ENCODE measurements at regions not wholly inside any gene's neighbourhood (a gene's known extent, or its start where the extent isn't known, plus 50 kb on each side); places are given as distances from the start of the nearest gene placed in this dataset.

DNA sequence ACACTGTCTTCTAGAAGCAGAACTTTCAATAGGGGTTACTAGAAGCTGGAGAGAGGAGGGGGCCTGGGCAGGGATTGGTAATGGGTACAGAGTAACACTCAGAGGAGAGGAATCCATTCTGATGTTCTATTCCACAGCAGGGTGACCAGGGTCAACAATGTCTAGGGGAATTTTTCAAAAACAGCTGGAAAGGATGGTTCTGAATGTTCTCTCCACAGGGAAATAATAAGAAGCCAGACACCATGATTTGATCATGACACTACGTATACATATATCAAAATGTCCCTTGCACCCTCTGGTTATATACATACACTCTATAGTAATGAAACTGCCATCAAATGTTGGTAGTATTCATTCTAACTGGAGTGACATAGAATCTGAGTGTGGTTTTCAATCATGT lies 111.2 kb upstream of the TOP3B start:
- TF ChIP-seq, protein P1, sequence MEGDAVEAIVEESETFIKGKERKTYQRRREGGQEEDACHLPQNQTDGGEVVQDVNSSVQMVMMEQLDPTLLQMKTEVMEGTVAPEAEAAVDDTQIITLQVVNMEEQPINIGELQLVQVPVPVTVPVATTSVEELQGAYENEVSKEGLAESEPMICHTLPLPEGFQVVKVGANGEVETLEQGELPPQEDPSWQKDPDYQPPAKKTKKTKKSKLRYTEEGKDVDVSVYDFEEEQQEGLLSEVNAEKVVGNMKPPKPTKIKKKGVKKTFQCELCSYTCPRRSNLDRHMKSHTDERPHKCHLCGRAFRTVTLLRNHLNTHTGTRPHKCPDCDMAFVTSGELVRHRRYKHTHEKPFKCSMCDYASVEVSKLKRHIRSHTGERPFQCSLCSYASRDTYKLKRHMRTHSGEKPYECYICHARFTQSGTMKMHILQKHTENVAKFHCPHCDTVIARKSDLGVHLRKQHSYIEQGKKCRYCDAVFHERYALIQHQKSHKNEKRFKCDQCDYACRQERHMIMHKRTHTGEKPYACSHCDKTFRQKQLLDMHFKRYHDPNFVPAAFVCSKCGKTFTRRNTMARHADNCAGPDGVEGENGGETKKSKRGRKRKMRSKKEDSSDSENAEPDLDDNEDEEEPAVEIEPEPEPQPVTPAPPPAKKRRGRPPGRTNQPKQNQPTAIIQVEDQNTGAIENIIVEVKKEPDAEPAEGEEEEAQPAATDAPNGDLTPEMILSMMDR (IDR thresholded peaks at IDR 0.05): no peak
- no peak for TF ChIP-seq POLR2A (IDR thresholded peaks at IDR 0.05)

All from vagina (tissue), 2 donors.